Mammary epithelial cell (primary cell): ENCODE measurements at regions not wholly inside any gene's neighbourhood (a gene's known extent, or its start where the extent isn't known, plus 50 kb on each side); places are given as distances from the start of the nearest gene placed in this dataset.

Source experiments
- EZH2 ChIP-seq: IDR thresholded peaks from 2 replicates; pipeline ENCODE4 v1.6.1; 2012; ENCODE audit warnings: low read length, inconsistent platforms, borderline replicate concordance
- TF ChIP-seq, protein P1 (sequence below), 2 donors: IDR thresholded peaks in 1 of 2; conservative IDR thresholded peaks in 1 of 2; 2 replicates each; pipeline ENCODE4 v1.5.1; 2011 to 2012; ENCODE audit warnings: inconsistent platforms in 2 of 2, low read length in 2 of 2, mild to moderate bottlenecking in 2 of 2, control low read depth in 1 of 2, low read depth in 1 of 2; ENCODE audit not compliant: insufficient read depth in 1 of 2; ENCODE audit errors: extremely low read depth in 1 of 2

DNA sequence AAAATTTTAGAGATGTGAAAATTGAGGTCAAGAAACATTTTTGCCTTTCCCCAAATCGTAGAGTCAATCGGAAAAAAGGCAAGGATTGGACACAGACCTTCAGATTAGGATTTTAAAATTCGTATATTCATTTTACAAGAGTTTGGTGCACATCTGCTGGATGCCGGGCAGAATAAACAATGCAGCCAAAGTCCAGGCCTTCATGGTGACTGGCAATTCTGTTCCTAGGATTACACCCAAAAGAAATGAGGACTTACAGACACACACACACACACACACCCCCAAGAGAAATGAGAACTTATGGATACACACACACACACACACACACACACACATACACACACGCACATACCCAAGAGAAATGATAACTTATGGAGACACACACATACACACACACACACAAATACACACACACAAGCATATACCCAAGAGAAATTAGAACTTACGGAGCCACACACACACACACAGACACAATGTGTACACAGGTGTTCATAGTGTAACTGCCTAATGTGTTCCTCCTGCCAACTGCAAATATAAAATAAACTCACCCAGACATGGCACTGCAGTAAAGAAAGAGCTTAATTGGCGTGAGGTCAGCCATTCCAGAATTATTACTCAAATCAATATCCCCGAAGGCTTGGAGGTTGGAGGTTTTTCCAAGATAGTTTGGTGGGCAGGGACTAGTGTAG is 165.7 kb upstream of the STS start:
- TF ChIP-seq, protein P1, sequence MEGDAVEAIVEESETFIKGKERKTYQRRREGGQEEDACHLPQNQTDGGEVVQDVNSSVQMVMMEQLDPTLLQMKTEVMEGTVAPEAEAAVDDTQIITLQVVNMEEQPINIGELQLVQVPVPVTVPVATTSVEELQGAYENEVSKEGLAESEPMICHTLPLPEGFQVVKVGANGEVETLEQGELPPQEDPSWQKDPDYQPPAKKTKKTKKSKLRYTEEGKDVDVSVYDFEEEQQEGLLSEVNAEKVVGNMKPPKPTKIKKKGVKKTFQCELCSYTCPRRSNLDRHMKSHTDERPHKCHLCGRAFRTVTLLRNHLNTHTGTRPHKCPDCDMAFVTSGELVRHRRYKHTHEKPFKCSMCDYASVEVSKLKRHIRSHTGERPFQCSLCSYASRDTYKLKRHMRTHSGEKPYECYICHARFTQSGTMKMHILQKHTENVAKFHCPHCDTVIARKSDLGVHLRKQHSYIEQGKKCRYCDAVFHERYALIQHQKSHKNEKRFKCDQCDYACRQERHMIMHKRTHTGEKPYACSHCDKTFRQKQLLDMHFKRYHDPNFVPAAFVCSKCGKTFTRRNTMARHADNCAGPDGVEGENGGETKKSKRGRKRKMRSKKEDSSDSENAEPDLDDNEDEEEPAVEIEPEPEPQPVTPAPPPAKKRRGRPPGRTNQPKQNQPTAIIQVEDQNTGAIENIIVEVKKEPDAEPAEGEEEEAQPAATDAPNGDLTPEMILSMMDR (conservative IDR thresholded peaks at IDR 0.05 in 1 of 2, IDR thresholded peaks at IDR 0.05 in 1 of 2; ENCODE audit: extremely low read depth in 1 of 2, insufficient read depth in 1 of 2, low read depth in 1 of 2, low read length in 2 of 2): no peak
- TF ChIP-seq EZH2: no peak
